ENCODE measurements at regions not wholly inside any gene's neighbourhood (a gene's known extent, or its start where the extent isn't known, plus 50 kb on each side); places are given as distances from the start of the nearest gene placed in this dataset.

DNA sequence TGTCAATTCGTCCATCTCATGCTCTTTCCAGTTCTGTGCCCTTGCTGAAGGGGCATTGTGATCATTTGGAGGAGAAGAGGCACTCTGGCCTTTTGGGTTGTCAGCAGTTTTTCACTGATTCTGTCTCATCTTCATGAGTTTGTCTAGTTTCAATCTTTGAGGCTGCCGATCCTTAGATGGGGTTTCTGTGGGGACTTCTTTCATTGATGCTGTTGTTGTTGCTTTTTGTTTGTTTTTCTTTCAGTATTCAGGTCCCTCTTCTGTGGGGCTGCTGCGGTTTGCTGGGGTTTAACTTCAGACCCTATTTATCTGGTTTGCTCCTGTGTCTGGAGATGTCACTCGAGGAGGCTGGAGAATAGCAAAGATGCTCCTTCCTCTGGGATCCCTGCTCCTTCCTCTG, 224.3 kb downstream of the JRKL start:
- no peaks in the 10 kb centered on the region for H3K27me3 ChIP-seq (replicated peaks in 1 of 4; ENCODE audit: control extremely low read depth in 1 of 4, control insufficient read depth in 3 of 4, insufficient read depth in 4 of 4, low read length in 3 of 4)
- H3K36me3 ChIP-seq (replicated peaks in 1 of 2; ENCODE audit: control extremely low read depth in 1 of 2, control insufficient read depth in 1 of 2, extremely low read depth in 1 of 2, insufficient read depth in 2 of 2, low read length in 1 of 2): no peaks in the 10 kb centered on the region
- H3K4me2 ChIP-seq (replicated peaks; ENCODE audit: low read depth, low read length, poor library complexity, severe bottlenecking): no peak overlapping the region
- ATAC-seq (ENCODE audit: low read depth) (no peak), DNase-seq (no peak)
- Mint-ChIP-seq H3K4me1 (no peaks in the 10 kb centered on the region), H3K9me3 (ENCODE audit: insufficient read depth) (no peaks in the 10 kb centered on the region), H3K27ac (no peak overlapping the region), H3K4me3 (no peak overlapping the region), H3K27me3 (no peaks in the 10 kb centered on the region)
- 94% methylated on average over 3 of the region's 4 CpGs for WGBS (ENCODE audit: insufficient coverage)
- H3K9ac ChIP-seq (ENCODE audit: low read length): no peak overlapping the region
- intact Hi-C loops (cut with micrococcal nuclease): no loop called here
- no peaks in the 10 kb centered on the region for H4K20me1 ChIP-seq (ENCODE audit: control insufficient read depth, insufficient read depth, low read length, poor library complexity, severe bottlenecking)
- no peaks in the 10 kb centered on the region for H3K79me2 ChIP-seq (ENCODE audit: control insufficient read depth, insufficient read depth, low read length)
- peaks cover 0 to 9% (median 0%) of the 10 kb centered on the region in 3 donors for H3K9me3 ChIP-seq (ENCODE audit: control extremely low read depth in 1 of 3, control insufficient read depth in 2 of 3, insufficient read depth in 1 of 3, low read length in 2 of 3)
- H2AFZ ChIP-seq (ENCODE audit: insufficient read depth, low read depth, low read length, poor library complexity, severe bottlenecking): no peak overlapping the region
- ChIA-PET CTCF (no interaction called here), POLR2A (no interaction called here)
- H3K4me1 ChIP-seq (ENCODE audit: control insufficient read depth in 2 of 2, insufficient read depth in 2 of 2, low read length in 2 of 2): no peaks in the 10 kb centered on the region
- TF ChIP-seq EZH2 (IDR thresholded peaks at IDR 0.05; ENCODE audit: borderline replicate concordance, insufficient read depth, low read depth, low read length, poor library complexity, severe bottlenecking): no peak
- TF ChIP-seq, protein P1, sequence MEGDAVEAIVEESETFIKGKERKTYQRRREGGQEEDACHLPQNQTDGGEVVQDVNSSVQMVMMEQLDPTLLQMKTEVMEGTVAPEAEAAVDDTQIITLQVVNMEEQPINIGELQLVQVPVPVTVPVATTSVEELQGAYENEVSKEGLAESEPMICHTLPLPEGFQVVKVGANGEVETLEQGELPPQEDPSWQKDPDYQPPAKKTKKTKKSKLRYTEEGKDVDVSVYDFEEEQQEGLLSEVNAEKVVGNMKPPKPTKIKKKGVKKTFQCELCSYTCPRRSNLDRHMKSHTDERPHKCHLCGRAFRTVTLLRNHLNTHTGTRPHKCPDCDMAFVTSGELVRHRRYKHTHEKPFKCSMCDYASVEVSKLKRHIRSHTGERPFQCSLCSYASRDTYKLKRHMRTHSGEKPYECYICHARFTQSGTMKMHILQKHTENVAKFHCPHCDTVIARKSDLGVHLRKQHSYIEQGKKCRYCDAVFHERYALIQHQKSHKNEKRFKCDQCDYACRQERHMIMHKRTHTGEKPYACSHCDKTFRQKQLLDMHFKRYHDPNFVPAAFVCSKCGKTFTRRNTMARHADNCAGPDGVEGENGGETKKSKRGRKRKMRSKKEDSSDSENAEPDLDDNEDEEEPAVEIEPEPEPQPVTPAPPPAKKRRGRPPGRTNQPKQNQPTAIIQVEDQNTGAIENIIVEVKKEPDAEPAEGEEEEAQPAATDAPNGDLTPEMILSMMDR (IDR thresholded peaks at IDR 0.05): no peak
- no peak overlapping the region for H3K27ac ChIP-seq (ENCODE audit: low read length in 2 of 2)
- H3K4me3 ChIP-seq (ENCODE audit: control extremely low read depth in 1 of 5, extremely low read depth in 1 of 5, insufficient read depth in 1 of 5, low read depth in 2 of 5, low read length in 4 of 5): no peak overlapping the region

DNA sequence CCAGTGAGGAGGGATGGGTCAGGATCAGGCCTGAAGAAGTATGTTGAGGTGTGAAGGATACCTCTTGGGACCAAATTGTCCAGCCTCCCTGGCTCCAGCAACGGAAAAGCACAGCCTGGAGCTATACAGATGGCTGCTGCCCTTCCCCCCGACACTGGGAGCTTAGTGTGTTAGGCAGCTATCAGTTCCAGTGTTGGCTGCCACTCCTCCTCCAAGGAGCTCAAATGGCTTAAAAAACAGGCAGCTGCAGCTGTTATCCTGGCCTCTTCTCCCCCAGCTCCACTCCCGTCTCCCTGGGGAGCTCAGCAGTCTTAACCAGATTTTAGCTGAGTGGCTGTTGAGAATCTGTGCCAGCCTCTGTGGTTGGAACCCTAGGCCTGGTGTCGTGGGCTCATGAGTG, 225.0 kb downstream of the JRKL start:
- intact Hi-C loops (cut with micrococcal nuclease): no loop called here
- Histone ChIP-seq H3K36me3 (replicated peaks in 1 of 2; ENCODE audit: control extremely low read depth in 1 of 2, control insufficient read depth in 1 of 2, extremely low read depth in 1 of 2, insufficient read depth in 2 of 2, low read length in 1 of 2) (no peaks in the 10 kb centered on the region), H3K4me2 (replicated peaks; ENCODE audit: low read depth, low read length, poor library complexity, severe bottlenecking) (no peak overlapping the region), H2AFZ (ENCODE audit: insufficient read depth, low read depth, low read length, poor library complexity, severe bottlenecking) (no peak overlapping the region), H3K9ac (ENCODE audit: low read length) (no peak overlapping the region), H3K9me3 (ENCODE audit: control extremely low read depth in 1 of 3, control insufficient read depth in 2 of 3, insufficient read depth in 1 of 3, low read length in 2 of 3) (peaks cover 0 to 9% (median 0%) of the 10 kb centered on the region in 3 donors), H3K4me3 (ENCODE audit: control extremely low read depth in 1 of 5, extremely low read depth in 1 of 5, insufficient read depth in 1 of 5, low read depth in 2 of 5, low read length in 4 of 5) (no peak overlapping the region), H3K27me3 (replicated peaks in 1 of 4; ENCODE audit: control extremely low read depth in 1 of 4, control insufficient read depth in 3 of 4, insufficient read depth in 4 of 4, low read length in 3 of 4) (no peaks in the 10 kb centered on the region), H4K20me1 (ENCODE audit: control insufficient read depth, insufficient read depth, low read length, poor library complexity, severe bottlenecking) (no peaks in the 10 kb centered on the region), H3K27ac (ENCODE audit: low read length in 2 of 2) (no peak overlapping the region), H3K4me1 (ENCODE audit: control insufficient read depth in 2 of 2, insufficient read depth in 2 of 2, low read length in 2 of 2) (no peaks in the 10 kb centered on the region), H3K79me2 (ENCODE audit: control insufficient read depth, insufficient read depth, low read length) (no peaks in the 10 kb centered on the region)
- POLR2A ChIA-PET: no interaction called here
- DNase-seq: no peak
- no peaks in the 10 kb centered on the region for H3K9me3 Mint-ChIP-seq (ENCODE audit: insufficient read depth)
- H3K4me3 Mint-ChIP-seq: no peak overlapping the region
- ATAC-seq (ENCODE audit: low read depth): no peak
- TF ChIP-seq, protein P1 (IDR thresholded peaks at IDR 0.05): no peak
- TF ChIP-seq EZH2 (IDR thresholded peaks at IDR 0.05; ENCODE audit: borderline replicate concordance, insufficient read depth, low read depth, low read length, poor library complexity, severe bottlenecking): no peak
- 75% methylated on average over 2 of the region's 4 CpGs for WGBS (ENCODE audit: insufficient coverage)
- H3K27me3 Mint-ChIP-seq: no peaks in the 10 kb centered on the region
- CTCF ChIA-PET: no interaction called here
- no peaks in the 10 kb centered on the region for H3K4me1 Mint-ChIP-seq
- no peak overlapping the region for H3K27ac Mint-ChIP-seq
